Stimulated activated CD4-positive, alpha-beta T cell treated with anti-CD3 and anti-CD28 coated beads, Interleukin-15, amount 100 ng/mL, for 24 hours (primary cell): ENCODE measurements at regions not wholly inside any gene's neighbourhood (a gene's known extent, or its start where the extent isn't known, plus 50 kb on each side); places are given as distances from the start of the nearest gene placed in this dataset.

Experiments
- DNase-seq: peaks from one replicate; pipeline ENCODE4 v3.0.0-alpha.2; 2020

GRCh38 chrX:34227804-34228203 is 95.7 kb upstream of the FAM47A start:
- DNase-seq, result no peak

- DNase-seq, result no peak
These were observed 91.5 kb upstream of the FAM47A start for GRCh38 chrX:34223574-34223973.

- no peak for DNase-seq
These were observed 85.9 kb upstream of the FAM47A start for GRCh38 chrX:34218063-34218462.

- no peak for DNase-seq
These were observed 65.8 kb upstream of the FAM47A start for GRCh38 chrX:34197946-34198345.
